HCT116 (cell line): ENCODE measurements at regions not wholly inside any gene's neighbourhood (a gene's known extent, or its start where the extent isn't known, plus 50 kb on each side); places are given as distances from the start of the nearest gene placed in this dataset.

Source experiments
- ATAC-seq: fragments of 200-7000 bp; cut with Tn5 transposase; 2 replicates; pipeline ENCODE4 v1.9.1; 2020; ENCODE audit warnings: mild to moderate bottlenecking, moderate library complexity
- BruUV-seq: library from RNA; stranded (reverse); fragments of 400-500 nt; replicated peaks from 2 replicates; lab custom pipeline; 2021; lab: Mats Ljungman, UMichigan
- CTCF ChIA-PET: fragments of 300-600 bp; sonication (Branson Sonifier 250); formaldehyde crosslinking; loops from one replicate; lab custom pipeline; 2021; ENCODE audit warnings: antibody characterized with exemption; lab: Charles Lee
- POLR2A ChIA-PET: fragments of 300-600, 350-600 bp; sonication (Branson Sonifier 250); formaldehyde crosslinking; loops from one replicate; lab custom pipeline; 2021; ENCODE audit warnings: antibody characterized with exemption; lab: Charles Lee
- RAD21 ChIA-PET, 2 experiments: fragments of 300-600 bp; sonication (Branson Sonifier 250); formaldehyde crosslinking; loops; one replicate each; lab custom pipeline; 2023; ENCODE audit warnings: low total read pairs in 2 of 2; ENCODE audit not compliant: uncharacterized antibody in 2 of 2, unreplicated experiment in 2 of 2, low non-redundant PET in 1 of 2; lab: Charles Lee
- DNase-seq: peaks from one replicate; pipeline ENCODE4 v3.0.0-alpha.2; 2010; ENCODE audit warnings: low read depth, low spot score
- H2AFZ ChIP-seq: fragments of 200-600 bp; shearing (Covaris generic), sonication (generic); 2 replicates; pipeline ENCODE4 v1.6.1; 2017; ENCODE audit warnings: low read depth, mixed run types, mixed read lengths, antibody characterized with exemption, low read length; ENCODE audit not compliant: poor library complexity, severe bottlenecking
- H3K27ac ChIP-seq: 2 replicates; pipeline ENCODE4 v1.5.1; 2012; ENCODE audit warnings: low read depth, low read length
- H3K27me3 ChIP-seq: fragments of 200-600 bp; sonication (generic); 2 replicates; pipeline ENCODE4 v1.6.1; 2016; ENCODE audit warnings: mixed run types, low read length, mixed read lengths; ENCODE audit not compliant: insufficient read depth
- H3K36me3 ChIP-seq, 2 experiments: fragments of 200-500 bp in 1 of 2; fragments of 200-600 bp in 1 of 2; sonication (Bioruptor generic) in 1 of 2; sonication (generic) in 1 of 2; 2 replicates each; pipeline versions ENCODE4 v1.5.1 to v1.6.1; 2014 to 2016; ENCODE audit warnings: low read length in 2 of 2, inconsistent platforms in 1 of 2, mixed read lengths in 1 of 2, mixed run types in 1 of 2; ENCODE audit not compliant: insufficient read depth in 2 of 2, control insufficient read depth in 1 of 2
- H3K4me1 ChIP-seq, 2 experiments: fragments of 200-600 bp in 1 of 2; sonication (generic) in 1 of 2; 2 replicates each; pipeline versions ENCODE4 v1.5.1 to v1.6.1; 2012 to 2017; ENCODE audit warnings: low read length in 2 of 2, inconsistent platforms in 1 of 2, mild to moderate bottlenecking in 1 of 2, mixed read lengths in 1 of 2, mixed run types in 1 of 2, moderate library complexity in 1 of 2; ENCODE audit not compliant: insufficient read depth in 2 of 2, control insufficient read depth in 1 of 2
- H3K4me2 ChIP-seq: fragments of 200-600 bp; sonication (generic); 2 replicates; pipeline ENCODE4 v1.6.1; 2017; ENCODE audit warnings: mixed run types, low read length, mixed read lengths
- H3K4me3 ChIP-seq, 2 experiments: fragments of 200-600 bp in 1 of 2; sonication (generic) in 1 of 2; replicated peaks in 1 of 2; 2 replicates each; pipeline ENCODE4 v1.5.1; 2011 to 2016; ENCODE audit warnings: low read length in 2 of 2, control low read depth in 1 of 2, low read depth in 1 of 2, mild to moderate bottlenecking in 1 of 2, mixed read lengths in 1 of 2, mixed run types in 1 of 2
- H3K79me2 ChIP-seq: fragments of 200-600 bp; sonication (generic); 2 replicates; pipeline ENCODE4 v1.6.1; 2017; ENCODE audit warnings: mild to moderate bottlenecking, mixed run types, low read length, moderate library complexity, mixed read lengths; ENCODE audit not compliant: insufficient read depth
- H3K9ac ChIP-seq: fragments of 200-600 bp; sonication (generic); 2 replicates; pipeline ENCODE4 v1.6.1; 2016; ENCODE audit warnings: low read length, mixed read lengths
- H3K9me2 ChIP-seq: fragments of 200-600 bp; sonication (generic), shearing (Covaris generic); 2 replicates; pipeline ENCODE4 v1.6.1; 2017; ENCODE audit warnings: mixed run types, mild to moderate bottlenecking, moderate library complexity; ENCODE audit not compliant: insufficient read depth
- H3K9me3 ChIP-seq, 2 experiments: fragments of 200-500 bp in 1 of 2; fragments of 200-600 bp in 1 of 2; sonication (Bioruptor generic) in 1 of 2; sonication (generic) in 1 of 2; 2 replicates each; pipeline ENCODE4 v1.6.1; 2014 to 2017; ENCODE audit warnings: low read length in 2 of 2, mixed read lengths in 2 of 2, inconsistent platforms in 1 of 2, low read depth in 1 of 2, mild to moderate bottlenecking in 1 of 2, mixed run types in 1 of 2, moderate library complexity in 1 of 2; ENCODE audit not compliant: control insufficient read depth in 1 of 2, insufficient read depth in 1 of 2
- H4K20me1 ChIP-seq: fragments of 200-600 bp; sonication (generic), shearing (Covaris generic); 2 replicates; pipeline ENCODE4 v1.6.1; 2017; ENCODE audit warnings: mixed run types, mild to moderate bottlenecking, moderate library complexity; ENCODE audit not compliant: insufficient read depth
- CBX3 ChIP-seq: IDR thresholded peaks from 2 replicates; pipeline ENCODE4 v1.6.1; 2012; ENCODE audit warnings: low read depth
- CEBPB ChIP-seq: IDR thresholded peaks from 2 replicates; pipeline ENCODE4 v1.6.1; 2012; ENCODE audit warnings: low read depth
- ELF1 ChIP-seq: IDR thresholded peaks from 2 replicates; pipeline ENCODE4 v1.6.1; 2012; ENCODE audit warnings: low read depth, borderline replicate concordance
- EZH2phosphoT487 ChIP-seq: fragments of 200-600 bp; IDR thresholded peaks from 2 replicates; pipeline ENCODE4 v1.6.1; 2018; ENCODE audit warnings: antibody characterized with exemption, borderline replicate concordance
- SRF ChIP-seq: IDR thresholded peaks from 2 replicates; pipeline ENCODE4 v1.6.1; 2012; ENCODE audit warnings: low read depth
- YY1 ChIP-seq: IDR thresholded peaks from 2 replicates; pipeline ENCODE4 v1.6.1; 2011; ENCODE audit warnings: low read length, low read depth, moderate library complexity, mild to moderate bottlenecking; ENCODE audit not compliant: insufficient replicate concordance; ENCODE audit errors: extremely low read depth
- intact Hi-C: fragments of 100-400 bp; cut with micrococcal nuclease; formaldehyde crosslinking; loops from 2 replicates; pipeline ENCODE4 v1.10.0; 2022
- TF ChIP-seq, protein P1 (sequence below): IDR thresholded peaks from 2 replicates; pipeline ENCODE4 v1.6.1; 2012
- TF ChIP-seq, protein P2 (sequence below): IDR thresholded peaks from 2 replicates; pipeline ENCODE4 v1.6.1; 2011; ENCODE audit warnings: mild to moderate bottlenecking, low read length, moderate library complexity; ENCODE audit not compliant: insufficient replicate concordance; ENCODE audit errors: extremely low read depth
- TF ChIP-seq, protein P3 (sequence below), 3 experiments: fragments of 200-600 bp in 1 of 3; sonication (generic) in 1 of 3; IDR thresholded peaks in 2 of 3; conservative IDR thresholded peaks in 1 of 3; 2 replicates each; pipeline ENCODE4 v1.5.1; 2012 to 2017; ENCODE audit warnings: low read depth in 2 of 3, low read length in 2 of 3, antibody characterized with exemption in 1 of 3, borderline replicate concordance in 1 of 3, control low read depth in 1 of 3, mild to moderate bottlenecking in 1 of 3, mixed read lengths in 1 of 3, mixed run types in 1 of 3, moderate library complexity in 1 of 3; ENCODE audit not compliant: insufficient read depth in 1 of 3
- TF ChIP-seq, protein P4 (sequence below): IDR thresholded peaks from 2 replicates; pipeline ENCODE4 v1.6.1; 2012; ENCODE audit warnings: low read depth

DNA sequence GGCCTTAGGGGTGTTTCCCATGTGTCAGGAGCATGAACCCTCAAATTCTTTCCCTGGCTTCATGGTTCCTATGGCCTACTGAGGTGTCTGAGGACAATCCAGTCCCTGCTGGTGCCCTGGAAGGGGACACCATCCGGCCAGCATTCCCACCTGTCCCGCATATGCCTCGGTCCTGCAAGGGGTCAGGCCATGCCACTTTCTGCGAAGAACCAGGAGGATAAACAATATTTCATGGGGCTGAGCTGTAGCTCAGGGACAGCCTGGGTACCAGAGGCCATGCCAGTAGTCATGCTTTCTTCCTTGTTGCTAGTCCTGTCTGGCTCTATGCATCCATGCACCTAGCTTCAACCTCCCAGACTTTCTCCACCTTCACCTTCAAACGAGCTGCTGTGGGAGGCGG lies 123.6 kb downstream of the MRPS6 start:
- Histone ChIP-seq H3K9me2 (no peaks in the 10 kb centered on the region), H3K27me3 (no peaks in the 10 kb centered on the region)
- no TSS peak for BruUV-seq
- TF ChIP-seq CEBPB, result no peak
- TF ChIP-seq, all 23 proteins: peak for 0
- Histone ChIP-seq H3K4me3 (no peak overlapping the region), H2AFZ (no peak overlapping the region), H3K4me2 (no peak overlapping the region), H3K4me1 (peaks cover 6 to 8% of the 10 kb centered on the region in 2 experiments), H3K36me3 (no peaks in the 10 kb centered on the region), H3K9ac (no peak overlapping the region), H4K20me1 (no peaks in the 10 kb centered on the region), H3K79me2 (no peaks in the 10 kb centered on the region), H3K27ac (no peak overlapping the region), H3K9me3 (no peaks in the 10 kb centered on the region)
- POLR2A ChIA-PET, result no interaction called here
- RAD21 ChIA-PET, result no interaction called here
- CTCF ChIA-PET, result no interaction called here
- ATAC-seq (no peak), DNase-seq (no peak)
- intact Hi-C loops, result no loop called here

DNA sequence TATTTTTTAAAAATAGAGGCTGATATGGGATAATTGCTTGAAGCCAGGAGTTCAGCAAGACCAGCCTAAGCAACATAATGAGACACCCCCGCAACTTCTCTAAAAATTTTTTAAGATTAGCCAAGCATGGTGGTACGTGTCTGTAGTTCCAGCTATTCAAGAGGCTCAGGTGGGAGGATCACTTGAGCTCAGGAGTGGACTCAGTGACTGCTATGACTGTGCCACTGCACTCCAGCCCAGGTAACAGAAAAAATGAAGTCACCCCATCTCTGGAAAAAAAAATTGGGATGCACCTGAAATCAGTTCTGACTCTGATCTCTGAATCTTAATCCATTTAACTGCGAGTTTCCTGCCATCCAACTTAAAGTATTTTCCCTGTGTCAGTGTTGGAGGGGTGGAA lies 124.2 kb downstream of the MRPS6 start:
- ATAC-seq (no peak), DNase-seq (no peak)
- ChIA-PET POLR2A (no interaction called here), CTCF (no interaction called here), RAD21 (no interaction called here)
- Histone ChIP-seq H3K4me3 (no peak overlapping the region), H3K9ac (no peak overlapping the region), H3K4me1 (peaks cover 8 to 14% of the 10 kb centered on the region in 2 experiments), H2AFZ (no peak overlapping the region), H3K79me2 (no peaks in the 10 kb centered on the region), H3K9me2 (no peaks in the 10 kb centered on the region), H3K4me2 (no peak overlapping the region), H3K9me3 (no peaks in the 10 kb centered on the region), H4K20me1 (no peaks in the 10 kb centered on the region), H3K36me3 (no peaks in the 10 kb centered on the region), H3K27ac (no peak overlapping the region), H3K27me3 (no peaks in the 10 kb centered on the region)
- intact Hi-C loops, result no loop called here
- BruUV-seq, result no TSS peak
- TF ChIP-seq, protein P1, sequence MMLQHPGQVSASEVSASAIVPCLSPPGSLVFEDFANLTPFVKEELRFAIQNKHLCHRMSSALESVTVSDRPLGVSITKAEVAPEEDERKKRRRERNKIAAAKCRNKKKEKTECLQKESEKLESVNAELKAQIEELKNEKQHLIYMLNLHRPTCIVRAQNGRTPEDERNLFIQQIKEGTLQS, result no peak
- no peak for TF ChIP-seq EZH2phosphoT487
- no peak for TF ChIP-seq YY1
- no peak for TF ChIP-seq SRF
- TF ChIP-seq, protein P2, sequence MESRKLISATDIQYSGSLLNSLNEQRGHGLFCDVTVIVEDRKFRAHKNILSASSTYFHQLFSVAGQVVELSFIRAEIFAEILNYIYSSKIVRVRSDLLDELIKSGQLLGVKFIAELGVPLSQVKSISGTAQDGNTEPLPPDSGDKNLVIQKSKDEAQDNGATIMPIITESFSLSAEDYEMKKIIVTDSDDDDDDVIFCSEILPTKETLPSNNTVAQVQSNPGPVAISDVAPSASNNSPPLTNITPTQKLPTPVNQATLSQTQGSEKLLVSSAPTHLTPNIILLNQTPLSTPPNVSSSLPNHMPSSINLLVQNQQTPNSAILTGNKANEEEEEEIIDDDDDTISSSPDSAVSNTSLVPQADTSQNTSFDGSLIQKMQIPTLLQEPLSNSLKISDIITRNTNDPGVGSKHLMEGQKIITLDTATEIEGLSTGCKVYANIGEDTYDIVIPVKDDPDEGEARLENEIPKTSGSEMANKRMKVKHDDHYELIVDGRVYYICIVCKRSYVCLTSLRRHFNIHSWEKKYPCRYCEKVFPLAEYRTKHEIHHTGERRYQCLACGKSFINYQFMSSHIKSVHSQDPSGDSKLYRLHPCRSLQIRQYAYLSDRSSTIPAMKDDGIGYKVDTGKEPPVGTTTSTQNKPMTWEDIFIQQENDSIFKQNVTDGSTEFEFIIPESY, result no peak
- TF ChIP-seq ELF1, result no peak
- TF ChIP-seq, protein P3, sequence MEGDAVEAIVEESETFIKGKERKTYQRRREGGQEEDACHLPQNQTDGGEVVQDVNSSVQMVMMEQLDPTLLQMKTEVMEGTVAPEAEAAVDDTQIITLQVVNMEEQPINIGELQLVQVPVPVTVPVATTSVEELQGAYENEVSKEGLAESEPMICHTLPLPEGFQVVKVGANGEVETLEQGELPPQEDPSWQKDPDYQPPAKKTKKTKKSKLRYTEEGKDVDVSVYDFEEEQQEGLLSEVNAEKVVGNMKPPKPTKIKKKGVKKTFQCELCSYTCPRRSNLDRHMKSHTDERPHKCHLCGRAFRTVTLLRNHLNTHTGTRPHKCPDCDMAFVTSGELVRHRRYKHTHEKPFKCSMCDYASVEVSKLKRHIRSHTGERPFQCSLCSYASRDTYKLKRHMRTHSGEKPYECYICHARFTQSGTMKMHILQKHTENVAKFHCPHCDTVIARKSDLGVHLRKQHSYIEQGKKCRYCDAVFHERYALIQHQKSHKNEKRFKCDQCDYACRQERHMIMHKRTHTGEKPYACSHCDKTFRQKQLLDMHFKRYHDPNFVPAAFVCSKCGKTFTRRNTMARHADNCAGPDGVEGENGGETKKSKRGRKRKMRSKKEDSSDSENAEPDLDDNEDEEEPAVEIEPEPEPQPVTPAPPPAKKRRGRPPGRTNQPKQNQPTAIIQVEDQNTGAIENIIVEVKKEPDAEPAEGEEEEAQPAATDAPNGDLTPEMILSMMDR (IDR thresholded peaks at IDR 0.05 in 2 of 3, conservative IDR thresholded peaks at IDR 0.05 in 1 of 3; ENCODE audit: borderline replicate concordance in 1 of 3, insufficient read depth in 1 of 3, low read depth in 2 of 3, low read length in 2 of 3), result no peak
- no peak for TF ChIP-seq CBX3
- TF ChIP-seq, protein P4, sequence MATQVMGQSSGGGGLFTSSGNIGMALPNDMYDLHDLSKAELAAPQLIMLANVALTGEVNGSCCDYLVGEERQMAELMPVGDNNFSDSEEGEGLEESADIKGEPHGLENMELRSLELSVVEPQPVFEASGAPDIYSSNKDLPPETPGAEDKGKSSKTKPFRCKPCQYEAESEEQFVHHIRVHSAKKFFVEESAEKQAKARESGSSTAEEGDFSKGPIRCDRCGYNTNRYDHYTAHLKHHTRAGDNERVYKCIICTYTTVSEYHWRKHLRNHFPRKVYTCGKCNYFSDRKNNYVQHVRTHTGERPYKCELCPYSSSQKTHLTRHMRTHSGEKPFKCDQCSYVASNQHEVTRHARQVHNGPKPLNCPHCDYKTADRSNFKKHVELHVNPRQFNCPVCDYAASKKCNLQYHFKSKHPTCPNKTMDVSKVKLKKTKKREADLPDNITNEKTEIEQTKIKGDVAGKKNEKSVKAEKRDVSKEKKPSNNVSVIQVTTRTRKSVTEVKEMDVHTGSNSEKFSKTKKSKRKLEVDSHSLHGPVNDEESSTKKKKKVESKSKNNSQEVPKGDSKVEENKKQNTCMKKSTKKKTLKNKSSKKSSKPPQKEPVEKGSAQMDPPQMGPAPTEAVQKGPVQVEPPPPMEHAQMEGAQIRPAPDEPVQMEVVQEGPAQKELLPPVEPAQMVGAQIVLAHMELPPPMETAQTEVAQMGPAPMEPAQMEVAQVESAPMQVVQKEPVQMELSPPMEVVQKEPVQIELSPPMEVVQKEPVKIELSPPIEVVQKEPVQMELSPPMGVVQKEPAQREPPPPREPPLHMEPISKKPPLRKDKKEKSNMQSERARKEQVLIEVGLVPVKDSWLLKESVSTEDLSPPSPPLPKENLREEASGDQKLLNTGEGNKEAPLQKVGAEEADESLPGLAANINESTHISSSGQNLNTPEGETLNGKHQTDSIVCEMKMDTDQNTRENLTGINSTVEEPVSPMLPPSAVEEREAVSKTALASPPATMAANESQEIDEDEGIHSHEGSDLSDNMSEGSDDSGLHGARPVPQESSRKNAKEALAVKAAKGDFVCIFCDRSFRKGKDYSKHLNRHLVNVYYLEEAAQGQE, result no peak
